WI38 (cell line): ENCODE measurements at regions not wholly inside any gene's neighbourhood (a gene's known extent, or its start where the extent isn't known, plus 50 kb on each side); places are given as distances from the start of the nearest gene placed in this dataset.

Experiments
- H3K4me3 ChIP-seq: 2 replicates; pipeline ENCODE4 v1.5.1; 2011; ENCODE audit warnings: low read depth, mild to moderate bottlenecking, control low read depth, low read length
- TF ChIP-seq, protein P1 (sequence below): IDR thresholded peaks from 2 replicates; pipeline ENCODE4 v1.5.1; 2012; ENCODE audit warnings: low read depth, mild to moderate bottlenecking, control low read depth, low read length

GRCh38 chr2:228247335-228247734 is 65.8 kb upstream of the SPHKAP start:
- no peak overlapping the region for H3K4me3 ChIP-seq
- TF ChIP-seq, protein P1, sequence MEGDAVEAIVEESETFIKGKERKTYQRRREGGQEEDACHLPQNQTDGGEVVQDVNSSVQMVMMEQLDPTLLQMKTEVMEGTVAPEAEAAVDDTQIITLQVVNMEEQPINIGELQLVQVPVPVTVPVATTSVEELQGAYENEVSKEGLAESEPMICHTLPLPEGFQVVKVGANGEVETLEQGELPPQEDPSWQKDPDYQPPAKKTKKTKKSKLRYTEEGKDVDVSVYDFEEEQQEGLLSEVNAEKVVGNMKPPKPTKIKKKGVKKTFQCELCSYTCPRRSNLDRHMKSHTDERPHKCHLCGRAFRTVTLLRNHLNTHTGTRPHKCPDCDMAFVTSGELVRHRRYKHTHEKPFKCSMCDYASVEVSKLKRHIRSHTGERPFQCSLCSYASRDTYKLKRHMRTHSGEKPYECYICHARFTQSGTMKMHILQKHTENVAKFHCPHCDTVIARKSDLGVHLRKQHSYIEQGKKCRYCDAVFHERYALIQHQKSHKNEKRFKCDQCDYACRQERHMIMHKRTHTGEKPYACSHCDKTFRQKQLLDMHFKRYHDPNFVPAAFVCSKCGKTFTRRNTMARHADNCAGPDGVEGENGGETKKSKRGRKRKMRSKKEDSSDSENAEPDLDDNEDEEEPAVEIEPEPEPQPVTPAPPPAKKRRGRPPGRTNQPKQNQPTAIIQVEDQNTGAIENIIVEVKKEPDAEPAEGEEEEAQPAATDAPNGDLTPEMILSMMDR: no peak

GRCh38 chr2:228245601-228246000 is 64.1 kb upstream of the SPHKAP start:
- TF ChIP-seq, protein P1: no peak
- no peak overlapping the region for H3K4me3 ChIP-seq

DNA sequence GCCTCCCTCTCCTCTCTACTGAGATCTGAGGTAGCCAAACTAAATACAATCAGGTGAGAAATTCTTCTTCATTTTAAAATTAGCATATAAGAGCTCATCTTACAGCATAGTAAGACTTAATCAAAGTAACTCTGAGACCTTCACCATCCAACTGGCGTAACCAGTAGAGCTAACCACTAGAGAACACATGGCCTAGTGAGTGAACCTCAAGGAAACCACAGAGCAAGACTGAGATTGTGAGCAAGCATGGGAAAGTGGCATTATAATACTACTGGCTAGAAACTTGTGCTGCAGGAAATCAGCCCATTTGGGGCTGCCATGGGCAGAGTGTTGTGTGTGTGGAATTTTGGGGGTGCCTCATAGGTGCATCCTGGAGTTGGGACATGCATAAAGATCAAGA is 61.1 kb upstream of the SPHKAP start:
- TF ChIP-seq, protein P1: no peak
- H3K4me3 ChIP-seq: no peak overlapping the region

GRCh38 chr2:228239907-228240561 is 58.5 kb upstream of the SPHKAP start:
- TF ChIP-seq, protein P1: no peak
- no peak overlapping the region for H3K4me3 ChIP-seq

DNA sequence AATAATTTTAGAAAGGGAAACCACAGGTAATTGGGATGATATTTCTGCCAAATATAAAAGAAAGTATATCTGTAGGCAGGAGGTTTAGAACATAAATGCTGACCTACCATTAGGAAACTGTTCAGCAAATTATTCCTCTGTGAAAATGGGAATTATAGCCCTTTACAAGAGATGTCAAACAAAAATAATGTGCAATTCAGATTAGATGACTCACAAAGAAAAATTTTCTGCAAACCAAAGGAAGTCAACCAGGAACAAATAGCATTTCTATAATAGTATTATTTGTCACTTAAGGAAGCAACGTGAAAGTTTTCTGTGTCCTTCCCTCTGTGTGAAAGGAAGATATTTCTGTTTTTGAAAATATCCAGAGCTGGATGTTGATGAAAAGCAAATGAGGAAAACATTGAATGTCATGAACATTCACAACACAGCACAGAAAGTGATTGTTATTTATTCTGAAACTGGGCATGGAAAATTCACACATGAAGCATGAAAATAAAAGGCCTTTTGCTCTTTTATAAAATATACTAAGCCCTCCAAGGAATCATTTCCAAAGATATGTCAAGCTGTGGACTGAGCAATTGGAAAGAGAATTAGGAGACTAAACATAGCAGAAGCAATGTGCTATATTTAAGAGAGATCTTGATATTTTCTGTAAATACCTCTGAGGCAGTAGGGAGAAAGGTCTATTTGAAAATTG is 57.9 kb upstream of the SPHKAP start:
- TF ChIP-seq, protein P1: no peak
- no peak overlapping the region for H3K4me3 ChIP-seq
